GM23338 (cell line): ENCODE measurements at regions not wholly inside any gene's neighbourhood (a gene's known extent, or its start where the extent isn't known, plus 50 kb on each side); places are given as distances from the start of the nearest gene placed in this dataset.

Experiments used
- EZH2phosphoT487 ChIP-seq: fragments of 200-600 bp; sonication (generic); IDR thresholded peaks from one replicate; pipeline ENCODE4 v1.8.1; 2018; ENCODE audit warnings: antibody characterized with exemption; ENCODE audit not compliant: unreplicated experiment
- TF ChIP-seq, protein P1 (sequence below), 2 experiments: fragments of 200-600 bp in 1 of 2; sonication (generic) in 1 of 2; conservative IDR thresholded peaks; 2 replicates each; pipeline versions ENCODE4 v1.5.1 to v1.6.1; 2016 to 2017; ENCODE audit warnings: antibody characterized with exemption in 2 of 2, low read depth in 2 of 2, mild to moderate bottlenecking in 2 of 2, moderate library complexity in 1 of 2

DNA sequence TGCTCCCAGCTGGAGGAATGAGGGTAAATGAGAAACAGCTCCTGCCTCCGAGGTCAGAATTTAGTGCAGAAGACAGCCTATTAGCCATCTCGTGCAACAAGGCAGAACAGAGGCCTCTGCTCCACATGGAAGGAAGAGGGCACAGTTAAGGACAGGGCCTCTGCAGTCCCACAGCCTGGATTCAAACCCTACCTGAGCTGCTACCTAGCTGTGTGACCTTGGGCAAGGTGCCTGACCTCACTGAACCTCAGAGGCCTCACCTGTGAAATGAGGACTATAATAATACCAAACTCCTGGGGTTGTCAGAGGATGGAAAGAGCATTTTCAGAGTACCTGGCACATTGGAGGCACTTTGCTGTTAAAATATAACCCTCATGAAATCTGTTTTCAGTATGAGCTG is 285.7 kb upstream of the CTNNB1 start:
- TF ChIP-seq, protein P1, sequence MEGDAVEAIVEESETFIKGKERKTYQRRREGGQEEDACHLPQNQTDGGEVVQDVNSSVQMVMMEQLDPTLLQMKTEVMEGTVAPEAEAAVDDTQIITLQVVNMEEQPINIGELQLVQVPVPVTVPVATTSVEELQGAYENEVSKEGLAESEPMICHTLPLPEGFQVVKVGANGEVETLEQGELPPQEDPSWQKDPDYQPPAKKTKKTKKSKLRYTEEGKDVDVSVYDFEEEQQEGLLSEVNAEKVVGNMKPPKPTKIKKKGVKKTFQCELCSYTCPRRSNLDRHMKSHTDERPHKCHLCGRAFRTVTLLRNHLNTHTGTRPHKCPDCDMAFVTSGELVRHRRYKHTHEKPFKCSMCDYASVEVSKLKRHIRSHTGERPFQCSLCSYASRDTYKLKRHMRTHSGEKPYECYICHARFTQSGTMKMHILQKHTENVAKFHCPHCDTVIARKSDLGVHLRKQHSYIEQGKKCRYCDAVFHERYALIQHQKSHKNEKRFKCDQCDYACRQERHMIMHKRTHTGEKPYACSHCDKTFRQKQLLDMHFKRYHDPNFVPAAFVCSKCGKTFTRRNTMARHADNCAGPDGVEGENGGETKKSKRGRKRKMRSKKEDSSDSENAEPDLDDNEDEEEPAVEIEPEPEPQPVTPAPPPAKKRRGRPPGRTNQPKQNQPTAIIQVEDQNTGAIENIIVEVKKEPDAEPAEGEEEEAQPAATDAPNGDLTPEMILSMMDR (conservative IDR thresholded peaks at IDR 0.05; ENCODE audit: low read depth in 2 of 2) = no peak
- no peak for TF ChIP-seq EZH2phosphoT487
